ENCODE measurements at regions not wholly inside any gene's neighbourhood (a gene's known extent, or its start where the extent isn't known, plus 50 kb on each side); places are given as distances from the start of the nearest gene placed in this dataset.
A peak's percentile ranks its signal among the peaks of the same experiment; 100 is the strongest.
"Not testable (repeated sequence)": the region's sequence is repeated elsewhere in the genome, so short reads cannot be mapped to it uniquely, and the experiment has no call there.

GRCh38 chr1:94362466-94363058 is 55.6 kb upstream of the ABCD3 start:
- DNase-seq = no peak

DNA sequence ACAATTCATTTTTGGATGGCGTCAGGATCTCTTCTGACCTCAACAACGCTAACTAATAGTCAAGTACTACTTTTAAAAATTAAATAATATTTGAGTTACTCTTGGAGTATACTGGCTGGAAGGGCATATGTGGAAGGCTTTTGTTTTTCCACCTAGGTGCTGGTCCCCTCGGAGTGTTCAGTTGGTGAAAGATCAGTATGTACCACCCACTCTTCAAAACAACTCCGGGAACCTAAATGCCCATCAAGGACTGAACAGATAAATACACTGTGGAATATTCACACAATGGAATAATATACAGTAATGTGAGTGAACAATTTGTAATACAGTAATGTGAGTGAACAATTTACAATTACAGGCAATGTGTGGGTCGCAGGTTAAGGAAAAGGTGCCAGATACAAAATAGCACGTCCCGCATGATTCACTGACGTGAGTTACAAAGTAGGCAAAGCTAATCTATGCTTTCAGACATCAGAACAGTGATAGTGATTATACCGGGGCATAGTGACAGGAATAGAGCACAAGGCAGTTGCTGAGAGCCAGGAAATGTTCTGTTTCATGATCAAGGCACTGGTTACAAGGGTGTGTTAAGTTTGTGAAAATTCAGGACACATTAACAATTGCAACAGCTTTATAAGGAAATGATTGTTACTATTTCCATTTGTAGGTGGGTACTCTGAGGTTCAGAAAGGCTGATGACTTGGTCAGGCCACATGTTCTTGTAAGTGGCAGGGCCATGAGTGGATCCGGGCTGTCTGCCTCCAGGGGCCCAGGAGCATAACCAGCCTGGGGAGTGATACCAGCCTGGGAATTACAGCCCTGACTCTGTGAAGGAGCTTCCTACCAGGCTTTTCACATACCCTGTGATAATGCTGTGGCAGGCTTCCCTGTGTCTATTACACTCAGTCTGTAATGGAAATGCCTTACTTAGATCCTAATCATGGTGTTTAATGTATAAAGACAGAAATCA is 59.3 kb upstream of the ABCD3 start:
- no peak for DNase-seq

GRCh38 chr1:94357661-94358060 is 60.5 kb upstream of the ABCD3 start:
- DNase-seq = no peak

GRCh38 chr1:94355485-94355980 is 62.7 kb upstream of the ABCD3 start:
- no peak for DNase-seq

DNA sequence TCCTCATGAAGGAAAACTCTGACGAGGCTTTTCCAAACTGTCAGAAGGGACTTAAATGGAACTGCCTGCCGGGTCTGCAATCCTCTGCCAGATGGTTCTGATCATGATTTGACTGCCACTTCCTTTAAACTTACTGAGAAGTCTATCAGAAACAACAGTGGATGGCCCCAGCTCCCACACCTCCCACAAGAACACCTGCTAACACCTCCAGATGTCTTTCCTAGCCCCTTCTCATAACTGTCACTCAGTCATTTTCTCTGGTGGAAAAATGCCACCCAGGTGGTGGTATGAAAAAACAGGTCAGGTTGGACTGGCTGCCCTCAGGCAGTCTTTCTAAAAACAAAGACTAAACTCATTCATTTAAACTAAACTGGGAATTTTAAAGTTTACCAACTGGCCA is 66.7 kb upstream of the ABCD3 start:
- no peak for DNase-seq

DNA sequence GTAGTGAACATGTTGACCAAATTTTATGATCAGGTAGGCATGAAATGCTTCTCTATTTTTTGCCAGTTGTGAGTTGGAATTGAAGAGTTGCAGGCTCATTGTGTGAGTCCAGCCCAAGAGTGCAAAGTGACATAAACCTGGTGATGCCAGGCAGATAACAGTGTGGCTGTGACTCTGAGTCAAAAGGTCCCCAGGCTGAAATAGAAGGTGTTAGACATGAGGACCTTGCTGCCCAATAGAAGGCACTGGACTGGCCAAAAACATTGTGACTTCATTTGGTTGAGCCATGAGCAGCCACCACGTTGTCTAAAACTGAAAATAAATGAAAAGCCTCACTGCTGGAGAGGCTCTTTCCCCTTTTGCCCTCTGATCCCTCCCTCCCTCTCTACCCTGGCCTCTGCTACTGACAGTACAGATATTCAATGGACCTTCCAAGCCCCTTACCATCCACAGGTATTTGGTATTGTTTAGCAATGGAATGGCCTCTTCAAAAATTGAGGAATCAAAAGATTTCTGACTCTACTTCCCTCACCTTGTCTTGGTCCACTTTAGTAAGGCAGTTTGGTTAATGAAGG is 67.8 kb upstream of the ABCD3 start:
- no peak for DNase-seq

GRCh38 chr1:94349853-94350252 is 68.3 kb upstream of the ABCD3 start:
- no peak for DNase-seq

- DNase-seq = not testable (repeated sequence)
Measured at GRCh38 chr1:94348386-94348785, 69.8 kb upstream of the ABCD3 start.

GRCh38 chr1:94345148-94345721 is 73.0 kb upstream of the ABCD3 start:
- no peak for DNase-seq

DNA sequence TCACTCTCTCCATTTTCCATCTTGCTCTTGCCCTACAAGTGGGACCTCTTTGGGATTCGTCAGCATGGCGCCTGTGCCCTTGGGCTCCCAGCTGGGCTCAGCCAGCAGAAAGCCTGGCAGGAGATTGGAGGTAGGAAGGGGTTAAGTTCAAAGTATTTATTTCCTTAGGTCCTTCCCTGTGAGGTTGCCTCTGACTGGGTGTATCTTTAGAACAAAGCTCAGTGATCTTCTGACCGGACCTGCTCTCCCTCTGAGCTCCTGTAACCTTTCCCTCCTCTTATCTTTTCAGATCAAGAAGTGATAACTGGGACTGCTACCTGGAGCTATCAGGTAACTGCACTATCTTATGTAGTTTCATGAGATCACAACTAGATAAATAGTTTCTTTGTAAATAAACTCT is 75.8 kb upstream of the ABCD3 start:
- no peak for DNase-seq

GRCh38 chr1:94339206-94339927 is 78.8 kb upstream of the ABCD3 start:
- DNase-seq = no peak

DNA sequence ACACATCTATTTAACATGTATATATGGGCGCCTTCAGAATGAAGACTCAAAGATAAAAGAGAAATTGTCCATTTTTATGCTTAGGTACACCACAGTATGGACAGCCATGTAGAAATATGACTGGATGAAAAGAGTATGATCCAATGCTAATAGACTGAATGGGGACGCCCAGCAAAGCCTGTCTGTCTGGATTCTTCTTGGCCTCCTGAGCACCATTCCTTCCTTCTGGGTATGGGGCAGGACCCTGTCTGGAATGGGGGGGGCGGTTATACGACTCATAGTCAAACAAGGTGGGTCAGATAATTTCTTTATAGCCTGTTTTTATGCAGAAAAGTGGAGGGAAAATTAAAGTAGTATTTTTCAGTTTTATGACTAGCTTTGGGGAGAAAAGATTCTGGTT is 81.2 kb upstream of the ABCD3 start:
- DNase-seq = no peak

DNA sequence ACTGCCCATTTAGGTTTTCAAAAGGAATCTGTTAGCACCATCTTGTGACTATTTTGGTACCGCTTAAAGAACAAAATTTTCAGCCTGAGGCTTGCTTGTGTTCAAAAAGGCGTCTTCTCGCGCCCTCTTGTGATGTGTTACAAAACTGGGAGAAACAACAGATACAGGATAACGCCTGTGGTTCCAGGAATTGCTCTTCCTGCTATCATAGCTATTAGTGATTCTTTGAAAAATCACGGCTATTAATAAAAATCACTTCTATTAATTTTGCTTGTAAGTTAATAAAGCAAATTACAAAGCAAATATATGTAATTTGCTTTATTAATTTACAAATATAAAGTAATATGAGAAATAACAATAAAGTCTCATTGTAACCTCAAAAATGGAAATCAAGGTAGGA is 82.2 kb upstream of the ABCD3 start:
- DNase-seq = peak; percentile 81

DNA sequence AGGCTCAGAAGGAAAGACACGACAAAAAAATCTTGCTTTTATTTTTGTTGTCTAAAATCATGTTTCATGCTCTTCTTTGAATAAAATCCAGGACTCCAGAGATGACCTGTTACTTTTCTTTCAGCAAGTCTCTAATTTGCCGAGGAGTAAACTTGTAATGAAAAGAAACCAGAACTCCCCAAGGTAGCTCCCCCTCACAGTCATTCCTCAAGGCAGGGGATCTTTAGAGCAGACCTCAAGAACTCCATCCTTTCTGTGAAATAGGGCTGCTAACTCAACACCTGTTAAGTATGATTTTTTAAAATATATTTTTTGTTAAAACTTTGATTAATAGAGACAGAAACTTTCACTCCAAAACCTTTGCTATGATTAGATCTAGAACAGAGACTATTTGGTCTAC is 82.7 kb upstream of the ABCD3 start:
- DNase-seq = no peak

GRCh38 chr1:94334764-94335163 is 83.4 kb upstream of the ABCD3 start:
- no peak for DNase-seq

GRCh38 chr1:94332952-94333351 is 85.2 kb upstream of the ABCD3 start:
- DNase-seq = no peak

GRCh38 chr1:94332516-94332915 is 85.7 kb upstream of the ABCD3 start:
- DNase-seq = no peak

DNA sequence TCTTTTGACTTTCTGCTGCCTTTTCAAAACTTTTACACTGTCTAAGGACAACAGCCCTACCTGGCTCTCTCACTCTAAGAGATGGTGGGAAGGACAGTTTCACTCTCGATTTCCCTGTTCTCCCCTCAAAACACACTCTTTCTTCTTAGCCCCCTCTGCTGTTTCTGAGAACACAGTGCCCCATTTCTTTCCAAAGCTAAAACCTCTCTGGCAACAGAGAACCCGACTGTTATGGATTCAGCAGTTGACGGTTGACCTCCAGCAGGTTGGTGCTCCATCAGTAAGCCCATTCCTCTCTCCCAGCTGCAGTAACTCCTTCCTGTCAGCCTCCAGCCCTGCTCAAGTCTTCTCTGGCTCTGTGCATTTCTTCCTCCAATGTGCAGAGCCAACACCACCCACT is 88.2 kb upstream of the ABCD3 start:
- DNase-seq = no peak

DNA sequence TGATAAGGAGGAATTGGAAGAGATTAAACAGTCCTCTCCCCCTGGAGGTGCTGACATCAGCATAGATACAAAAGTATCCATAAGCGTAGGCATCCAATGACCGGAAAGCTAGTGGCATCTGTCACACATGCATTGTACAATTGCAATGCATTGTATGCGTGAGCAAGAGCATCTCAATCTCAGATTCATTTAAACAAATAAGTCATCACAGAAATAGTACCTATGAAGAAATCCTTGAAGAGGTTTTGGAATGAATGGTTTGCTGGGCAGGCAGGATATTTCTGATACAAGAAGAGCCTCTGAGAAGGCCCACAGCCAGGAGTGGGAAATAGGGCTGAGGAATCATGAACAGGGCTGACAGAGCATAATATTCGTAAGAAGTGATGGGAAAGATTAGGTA is 88.9 kb upstream of the ABCD3 start:
- no peak for DNase-seq

DNA sequence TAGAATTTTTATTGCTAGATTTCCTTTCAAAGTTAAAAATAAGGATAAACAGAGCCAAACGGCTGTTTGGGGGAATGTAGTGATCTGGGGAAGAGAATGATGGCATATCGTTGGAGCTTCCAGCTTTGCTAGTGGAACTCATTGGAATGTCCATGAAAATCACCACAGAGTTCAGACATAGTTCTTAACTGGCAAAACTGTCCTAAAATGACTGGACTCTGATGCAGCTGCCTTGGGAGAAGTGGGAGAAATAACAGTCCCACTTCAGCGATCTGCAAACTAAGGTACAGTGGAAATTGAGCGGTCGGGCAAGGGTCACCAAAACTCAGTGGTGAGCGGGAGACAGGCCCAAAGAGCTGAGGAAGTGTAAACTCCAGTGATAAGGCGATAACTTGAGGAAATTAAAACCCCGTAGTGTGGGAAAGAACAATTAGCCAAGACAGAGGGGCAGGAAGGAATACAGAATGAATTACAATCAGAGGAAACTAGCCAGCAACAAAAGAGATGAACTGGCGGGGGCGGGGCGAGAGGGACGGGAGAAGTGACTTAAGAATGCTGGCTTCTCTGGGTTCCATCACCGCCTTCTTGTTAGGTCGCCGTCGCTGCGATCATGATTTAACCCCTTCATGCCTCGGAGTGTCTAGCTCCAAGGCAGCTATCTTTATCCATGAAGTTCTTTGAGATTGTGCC is 89.8 kb upstream of the ARHGAP29 start:
- DNase-seq = peak; percentile 49

DNA sequence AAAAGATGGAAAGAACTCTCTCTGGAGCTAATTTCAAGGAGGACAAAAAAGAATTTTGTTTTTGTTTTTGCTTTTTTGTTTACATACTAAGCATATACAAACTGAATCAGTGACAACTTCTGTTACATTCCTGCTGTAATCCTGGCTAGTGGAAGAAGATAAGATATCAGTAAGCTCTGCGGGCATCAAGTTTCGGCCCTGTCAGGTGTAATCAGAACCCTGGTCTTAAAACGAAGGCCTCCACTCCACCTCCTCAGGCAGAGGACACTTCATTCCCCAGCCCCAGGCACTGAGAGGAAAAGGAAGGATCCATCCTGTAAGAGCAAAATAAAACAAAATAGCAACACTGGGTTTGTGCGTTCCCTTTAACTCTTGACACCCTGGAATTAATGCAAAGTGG is 88.9 kb upstream of the ARHGAP29 start:
- no peak for DNase-seq

Data from right hindlimb (tissue), 1 donor.